Coronary artery (tissue), 2 donors: ENCODE measurements at regions not wholly inside any gene's neighbourhood (a gene's known extent, or its start where the extent isn't known, plus 50 kb on each side); places are given as distances from the start of the nearest gene placed in this dataset.

ENCODE experiments used
- DNase-seq: peaks from one replicate; pipeline ENCODE4 v3.0.0-alpha.2; 2017; ENCODE audit warnings: low spot score
- H3K27ac ChIP-seq, 2 donors: fragments of 200-600 bp; sonication (generic); one replicate each; pipeline ENCODE4 v1.5.1; 2016 to 2019
- H3K4me3 ChIP-seq: fragments of 200-600 bp; sonication (generic); 2 replicates; pipeline ENCODE4 v1.5.1; 2016; ENCODE audit warnings: mild to moderate bottlenecking, moderate library complexity
- CTCF ChIP-seq: fragments of 200-600 bp; sonication (generic); IDR thresholded peaks from one replicate; pipeline ENCODE4 v1.5.1; 2019; ENCODE audit warnings: antibody characterized with exemption

DNA sequence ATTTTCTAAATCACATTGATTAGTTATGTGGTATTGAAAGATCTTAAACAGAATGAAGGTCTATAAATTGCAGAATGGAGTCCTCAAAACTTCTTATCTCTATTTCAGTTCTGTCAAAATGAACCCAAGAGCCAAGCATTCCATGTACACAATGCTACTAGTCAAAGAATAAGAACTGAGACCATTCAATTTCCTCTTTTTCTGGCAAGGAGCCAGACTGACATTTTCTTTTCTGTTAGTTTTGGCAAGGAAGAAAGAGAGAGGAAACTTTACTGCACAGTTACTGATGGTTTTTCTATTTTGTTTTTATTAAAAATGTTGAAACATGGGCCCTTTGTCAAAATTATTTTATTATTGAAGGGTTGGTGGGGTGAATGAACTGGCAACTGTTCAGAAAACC, 181.8 kb upstream of the FERD3L start:
- DNase-seq = no peak
- H3K27ac ChIP-seq = no peak overlapping the region
- H3K4me3 ChIP-seq = no peak overlapping the region
- no peak for TF ChIP-seq CTCF

GRCh38 chr7:19322002-19322401, 176.8 kb upstream of the FERD3L start:
- DNase-seq = no peak
- H3K4me3 ChIP-seq = no peak overlapping the region
- H3K27ac ChIP-seq = no peak overlapping the region
- no peak for TF ChIP-seq CTCF

DNA sequence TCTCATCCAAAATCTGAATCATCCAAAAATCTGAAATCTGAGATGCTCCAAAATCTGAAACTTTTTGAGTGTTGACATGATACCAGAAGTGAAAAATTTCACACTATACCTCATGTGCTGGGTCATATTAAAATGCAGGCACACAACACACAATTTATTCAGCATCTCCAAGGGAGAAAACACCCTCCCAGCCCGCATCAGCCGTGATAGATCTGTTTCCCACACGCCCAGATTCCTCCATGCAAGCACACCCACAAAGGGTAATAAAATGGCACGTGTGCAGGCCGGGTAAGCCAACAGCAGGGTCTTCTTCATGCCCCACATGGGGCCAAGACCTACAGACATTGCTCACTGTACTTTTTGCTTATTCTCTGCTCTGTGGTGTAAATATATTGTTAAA, 173.1 kb upstream of the FERD3L start:
- DNase-seq = no peak
- TF ChIP-seq CTCF = no peak
- no peak overlapping the region for H3K27ac ChIP-seq
- H3K4me3 ChIP-seq = no peak overlapping the region

DNA sequence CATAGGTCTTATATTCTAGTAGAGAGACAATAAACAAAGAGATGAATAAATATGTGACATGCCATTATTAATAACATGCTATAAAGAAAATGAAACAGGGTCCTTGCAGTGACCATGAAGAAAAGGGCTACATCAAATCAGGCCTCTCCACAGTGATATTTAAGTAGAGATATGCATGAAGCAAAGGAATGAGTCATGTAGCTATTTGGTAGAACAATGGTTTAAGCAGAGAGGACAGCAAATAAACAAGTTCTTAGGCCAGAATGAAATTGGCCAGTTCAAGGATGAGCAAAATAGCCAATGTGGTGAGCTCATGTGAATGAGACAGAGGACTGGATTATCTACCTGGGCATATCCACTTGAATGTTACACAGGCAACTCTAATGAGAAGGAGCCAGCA, 172.2 kb upstream of the FERD3L start:
- H3K4me3 ChIP-seq = no peak overlapping the region
- no peak overlapping the region for H3K27ac ChIP-seq
- no peak for DNase-seq
- TF ChIP-seq CTCF = no peak

DNA sequence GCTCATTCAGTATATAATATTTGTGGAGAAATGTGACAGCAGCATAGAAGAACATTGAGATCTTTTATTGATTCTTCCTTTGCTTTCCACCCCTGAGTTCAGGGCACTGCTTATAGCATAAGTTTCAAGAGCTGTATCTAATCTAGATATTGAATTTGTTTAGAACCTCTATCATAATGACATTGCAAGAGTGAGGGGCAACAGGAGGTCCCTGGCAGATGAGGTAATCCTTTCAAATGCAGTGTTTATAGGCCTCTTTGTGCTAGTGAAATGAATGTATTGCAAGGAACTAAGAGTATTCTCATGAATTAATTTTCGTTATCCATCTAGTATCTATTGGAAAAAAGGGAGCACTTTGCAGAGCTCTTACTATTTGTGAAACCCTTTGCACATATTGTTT, 167.2 kb upstream of the FERD3L start:
- no peak for TF ChIP-seq CTCF

GRCh38 chr7:19307554-19307953, 162.3 kb upstream of the FERD3L start:
- DNase-seq = no peak
- no peak overlapping the region for H3K4me3 ChIP-seq
- no peak overlapping the region for H3K27ac ChIP-seq
- no peak for TF ChIP-seq CTCF

More for the DNA sequence above, 167.2 kb upstream of the FERD3L start:
- Histone ChIP-seq H3K4me3 (no peak overlapping the region), H3K27ac (no peak overlapping the region)
- no peak for DNase-seq

DNA sequence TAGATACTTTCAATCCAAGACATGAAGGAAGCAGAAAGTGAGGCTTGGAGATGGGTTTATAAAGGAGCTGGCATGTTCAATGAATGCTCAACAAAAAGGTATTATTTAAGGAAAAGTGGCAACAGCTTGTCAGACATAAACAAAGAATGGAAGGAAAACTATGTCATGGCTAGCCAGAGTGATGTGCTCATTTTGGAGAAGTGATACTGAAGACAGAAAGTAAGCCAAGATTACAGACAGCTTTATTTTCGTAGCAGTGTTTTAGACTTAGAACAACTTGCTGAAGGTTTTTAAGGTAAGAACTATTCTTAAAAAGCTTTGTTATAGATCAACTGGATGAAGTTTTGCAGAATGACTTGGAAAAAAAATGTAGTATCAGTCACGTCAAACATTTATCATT, 160.5 kb upstream of the FERD3L start:
- no peak overlapping the region for H3K27ac ChIP-seq
- DNase-seq = no peak

More for the DNA sequence above, 160.5 kb upstream of the FERD3L start:
- no peak for TF ChIP-seq CTCF
- no peak overlapping the region for H3K4me3 ChIP-seq
